H9 (cell line): ENCODE measurements at regions not wholly inside any gene's neighbourhood (a gene's known extent, or its start where the extent isn't known, plus 50 kb on each side); places are given as distances from the start of the nearest gene placed in this dataset.

Experiments
- DNase-seq: peaks from one replicate; pipeline ENCODE4 v3.0.0-alpha.2; 2017
- H2AFZ ChIP-seq: one replicate; pipeline ENCODE4 v1.6.1; 2013; ENCODE audit warnings: mild to moderate bottlenecking, low read length, control low read depth, moderate library complexity
- H2AK5ac ChIP-seq: 2 replicates; pipeline ENCODE4 v1.6.1; 2013; ENCODE audit warnings: low read length, control low read depth, mixed read lengths; ENCODE audit not compliant: insufficient read length
- H2BK120ac ChIP-seq: one replicate; pipeline ENCODE4 v1.6.1; 2013; ENCODE audit warnings: low read depth, mild to moderate bottlenecking, low read length, control low read depth, inconsistent platforms; ENCODE audit not compliant: poor library complexity, severe bottlenecking
- H2BK12ac ChIP-seq: 2 replicates; pipeline ENCODE4 v1.6.1; 2013; ENCODE audit warnings: low read length, control low read depth, mixed read lengths, low read depth; ENCODE audit not compliant: insufficient read length
- H2BK15ac ChIP-seq: 2 replicates; pipeline ENCODE4 v1.6.1; 2013; ENCODE audit warnings: low read depth, low read length, control low read depth
- H2BK20ac ChIP-seq: one replicate; pipeline ENCODE4 v1.6.1; 2013; ENCODE audit warnings: low read depth, mild to moderate bottlenecking, low read length, control low read depth, inconsistent platforms; ENCODE audit not compliant: poor library complexity, severe bottlenecking
- H2BK5ac ChIP-seq: 2 replicates; pipeline ENCODE4 v1.6.1; 2013; ENCODE audit warnings: low read length, control low read depth, mixed read lengths; ENCODE audit not compliant: insufficient read length
- H3K14ac ChIP-seq: 2 replicates; pipeline ENCODE4 v1.6.1; 2013; ENCODE audit warnings: low read length, control low read depth; ENCODE audit not compliant: insufficient read depth
- H3K18ac ChIP-seq: 2 replicates; pipeline ENCODE4 v1.6.1; 2013; ENCODE audit warnings: low read depth, mild to moderate bottlenecking, mixed read lengths, low read length, control low read depth; ENCODE audit not compliant: insufficient read length
- H3K23ac ChIP-seq: 2 replicates; pipeline ENCODE4 v1.6.1; 2013; ENCODE audit warnings: low read length, control low read depth, mixed read lengths, low read depth; ENCODE audit not compliant: insufficient read length
- H3K23me2 ChIP-seq: 2 replicates; pipeline ENCODE4 v1.6.1; 2013; ENCODE audit warnings: low read depth, mild to moderate bottlenecking, mixed read lengths, low read length, control low read depth; ENCODE audit not compliant: insufficient read length, poor library complexity, severe bottlenecking
- H3K27ac ChIP-seq: 2 replicates; pipeline ENCODE4 v1.5.1; 2013; ENCODE audit warnings: low read length, control low read depth, mixed read lengths, low read depth; ENCODE audit not compliant: insufficient read length
- H3K27me3 ChIP-seq: 2 replicates; pipeline ENCODE4 v1.6.1; 2013; ENCODE audit warnings: low read length, control low read depth, inconsistent platforms; ENCODE audit not compliant: insufficient read depth
- H3K4ac ChIP-seq: 2 replicates; pipeline ENCODE4 v1.6.1; 2013; ENCODE audit warnings: low read depth, mild to moderate bottlenecking, control low read depth, inconsistent platforms, low read length, moderate library complexity
- H3K4me1 ChIP-seq: 2 replicates; pipeline ENCODE4 v1.6.1; 2013; ENCODE audit warnings: low read length, control low read depth, inconsistent platforms; ENCODE audit not compliant: insufficient read depth
- H3K4me2 ChIP-seq: 2 replicates; pipeline ENCODE4 v1.6.1; 2013; ENCODE audit warnings: low read length, control low read depth, mixed read lengths; ENCODE audit not compliant: insufficient read length, insufficient read depth
- H3K56ac ChIP-seq: 2 replicates; pipeline ENCODE4 v1.6.1; 2013; ENCODE audit warnings: low read depth, mild to moderate bottlenecking, mixed read lengths, low read length, control low read depth; ENCODE audit not compliant: insufficient read length
- H3K79me1 ChIP-seq: 2 replicates; pipeline ENCODE4 v1.6.1; 2013; ENCODE audit warnings: low read depth, mild to moderate bottlenecking, moderate library complexity, low read length, control low read depth, inconsistent platforms; ENCODE audit not compliant: insufficient read depth, poor library complexity, severe bottlenecking
- H3K79me2 ChIP-seq: 2 replicates; pipeline ENCODE4 v1.6.1; 2013; ENCODE audit warnings: low read length, control low read depth, inconsistent platforms; ENCODE audit not compliant: insufficient read depth
- H3K9ac ChIP-seq: 2 replicates; pipeline ENCODE4 v1.6.1; 2013; ENCODE audit warnings: low read length, control low read depth, mixed read lengths; ENCODE audit not compliant: insufficient read length; ENCODE audit errors: extremely low read depth
- H3K9me3 ChIP-seq: one replicate; pipeline ENCODE4 v1.6.1; 2013; ENCODE audit warnings: low read depth, low read length, inconsistent platforms; ENCODE audit not compliant: control insufficient read depth
- H3T11ph ChIP-seq: one replicate; pipeline ENCODE4 v1.6.1; 2013; ENCODE audit warnings: mild to moderate bottlenecking, low read length, control low read depth, inconsistent platforms
- H4K20me1 ChIP-seq: one replicate; pipeline ENCODE4 v1.6.1; 2013; ENCODE audit not compliant: control insufficient read depth, insufficient read length, insufficient read depth
- H4K5ac ChIP-seq: 2 replicates; pipeline ENCODE4 v1.6.1; 2013; ENCODE audit warnings: low read depth, mild to moderate bottlenecking, mixed read lengths, low read length, control low read depth; ENCODE audit not compliant: insufficient read length
- H4K8ac ChIP-seq: replicated peaks from 2 replicates; pipeline ENCODE4 v1.6.1; 2013; ENCODE audit warnings: low read length, control low read depth, mixed read lengths, low read depth; ENCODE audit not compliant: insufficient read length
- H4K91ac ChIP-seq: 2 replicates; pipeline ENCODE4 v1.6.1; 2013; ENCODE audit warnings: low read depth, mild to moderate bottlenecking, moderate library complexity, mixed read lengths, low read length, control low read depth; ENCODE audit not compliant: insufficient read length
- H3K27ac Mint-ChIP-seq, 3 experiments: 2 replicates in 2 of 3; 3 replicates in 1 of 3; pipeline ENCODE4 v1.8.0; 2020 to 2021; ENCODE audit warnings: mixed read lengths in 3 of 3, mild to moderate bottlenecking in 1 of 3, moderate library complexity in 1 of 3
- H3K27me3 Mint-ChIP-seq: 2 replicates; pipeline ENCODE4 v1.8.0; 2021; ENCODE audit warnings: low read depth, mild to moderate bottlenecking, moderate library complexity, mixed read lengths
- H3K36me3 Mint-ChIP-seq, 3 experiments: 2 replicates in 2 of 3; 3 replicates in 1 of 3; pipeline ENCODE4 v1.8.0; 2020 to 2021; ENCODE audit warnings: low read depth in 3 of 3, mixed read lengths in 3 of 3; ENCODE audit not compliant: insufficient read depth in 1 of 3
- H3K4me1 Mint-ChIP-seq, 2 experiments: 2 replicates each; pipeline ENCODE4 v1.8.0; 2020; ENCODE audit warnings: mixed read lengths in 2 of 2
- H3K4me3 Mint-ChIP-seq, 2 experiments: 2 replicates in 1 of 2; 3 replicates in 1 of 2; pipeline ENCODE4 v1.8.0; 2020 to 2021; ENCODE audit warnings: mild to moderate bottlenecking in 2 of 2, mixed read lengths in 2 of 2, moderate library complexity in 1 of 2
- H3K9me3 Mint-ChIP-seq, 2 experiments: 2 replicates in 1 of 2; 3 replicates in 1 of 2; pipeline ENCODE4 v1.8.0; 2020; ENCODE audit warnings: mild to moderate bottlenecking in 2 of 2, mixed read lengths in 2 of 2, moderate library complexity in 1 of 2
- CTCF ChIP-seq: fragments of 200-600 bp; sonication (generic); conservative IDR thresholded peaks from 3 replicates; pipeline ENCODE4 v1.8.0; 2021; ENCODE audit warnings: antibody characterized with exemption, mild to moderate bottlenecking
- WGBS: extraction: QIAGEN DNeasy Blood & Tissue Kit; methylation state at CpG from one replicate; pipeline ENCODE4 v1.1.7; 2013; ENCODE audit warnings: missing lambda C conversion rate, low lambda C conversion rate, mixed read lengths; ENCODE audit not compliant: insufficient read length; ENCODE audit errors: extremely low coverage; 5-methylcytosine and 5-hydroxymethylcytosine counted together

- H2BK20ac ChIP-seq = no peak overlapping the region
- H3K4ac ChIP-seq = no peak overlapping the region
- no peak overlapping the region for H2BK5ac ChIP-seq
- no peak overlapping the region for H3K4me2 ChIP-seq
- no peaks in the 10 kb centered on the region for H3K4me1 ChIP-seq
- H2AK5ac ChIP-seq = no peak overlapping the region
- no peak for DNase-seq
- no peak overlapping the region for H3K27ac ChIP-seq
- H3K36me3 Mint-ChIP-seq = no peaks in the 10 kb centered on the region
- no CpG with 5 or more reads among the region's 2 CpGs for WGBS
- H3K4me3 Mint-ChIP-seq = no peak overlapping the region
- H3K23ac ChIP-seq = no peak overlapping the region
- no peaks in the 10 kb centered on the region for H3K27me3 Mint-ChIP-seq
- no peak overlapping the region for H4K8ac ChIP-seq
- no peak overlapping the region for H2AFZ ChIP-seq
- H3K27me3 ChIP-seq = no peaks in the 10 kb centered on the region
- no peak overlapping the region for H3T11ph ChIP-seq
- no peaks in the 10 kb centered on the region for H3K79me1 ChIP-seq
- H3K23me2 ChIP-seq = no peaks in the 10 kb centered on the region
- no peak for TF ChIP-seq CTCF
- H2BK120ac ChIP-seq = no peak overlapping the region
- H3K9me3 ChIP-seq = no peaks in the 10 kb centered on the region
- H3K9me3 Mint-ChIP-seq = no peaks in the 10 kb centered on the region
- H3K18ac ChIP-seq = no peak overlapping the region
- no peak overlapping the region for H4K5ac ChIP-seq
- no peak overlapping the region for H4K91ac ChIP-seq
- no peak overlapping the region for H3K14ac ChIP-seq
- H3K9ac ChIP-seq = no peak overlapping the region
- no peak overlapping the region for H2BK15ac ChIP-seq
- H3K56ac ChIP-seq = no peak overlapping the region
- no peaks in the 10 kb centered on the region for H4K20me1 ChIP-seq
- H2BK12ac ChIP-seq = no peak overlapping the region
- H3K27ac Mint-ChIP-seq = 0 out of 7 replicates have a peak overlapping the region, but pooled peaks of 1 of the 3 experiments have one; percentile 3
- no peaks in the 10 kb centered on the region for H3K79me2 ChIP-seq
- H3K4me1 Mint-ChIP-seq = peaks cover 6 to 7% of the 10 kb centered on the region in 2 experiments
These were observed 91.4 kb upstream of the FAM241A start for GRCh38 chr4:112053825-112054350.
